ENCODE measurements at regions not wholly inside any gene's neighbourhood (a gene's known extent, or its start where the extent isn't known, plus 50 kb on each side); places are given as distances from the start of the nearest gene placed in this dataset.

GRCh38 chr19:30074741-30075715 is 133.0 kb downstream of the URI1 start:
- TF ChIP-seq NBN (IDR thresholded peaks at IDR 0.05; ENCODE audit: low read depth) (no peak), SMAD3 (CRISPR knock-in tag; conservative IDR thresholded peaks at IDR 0.05) (no peak), CEBPB (tag; IDR thresholded peaks at IDR 0.05) (no peak), ZFX (CRISPR knock-in tag; IDR thresholded peaks at IDR 0.05) (no peak), HMG20A (CRISPR knock-in tag; conservative IDR thresholded peaks at IDR 0.05) (no peak), SNRNP70 (optimal IDR thresholded peaks at IDR 0.05; ENCODE audit: low read depth, low read length) (no peak), CREM (IDR thresholded peaks at IDR 0.05; ENCODE audit: low read depth) (no peak), SNAPC5 (CRISPR knock-in tag; IDR thresholded peaks at IDR 0.05) (no peak), MAX (CRISPR knock-in tag; IDR thresholded peaks at IDR 0.05) (no peak), POLR2A (conservative IDR thresholded peaks at IDR 0.05) (no peak), XRCC5 (IDR thresholded peaks at IDR 0.05; ENCODE audit: low read depth, low read length) (no peak), MED1 (CRISPR knock-in tag; IDR thresholded peaks at IDR 0.05; ENCODE audit: borderline replicate concordance) (no peak)

Data from K562 (cell line).